Ishikawa (cell line): ENCODE measurements at regions not wholly inside any gene's neighbourhood (a gene's known extent, or its start where the extent isn't known, plus 50 kb on each side); places are given as distances from the start of the nearest gene placed in this dataset.
A peak's percentile ranks its signal among the peaks of the same experiment; 100 is the strongest.

Experiments
- CEBPB ChIP-seq: IDR thresholded peaks from 2 replicates; pipeline ENCODE4 v1.6.1; 2012
- CREB1 ChIP-seq: IDR thresholded peaks from 2 replicates; pipeline ENCODE4 v1.6.1; 2012; ENCODE audit warnings: low read depth
- EGR1 ChIP-seq: IDR thresholded peaks from 2 replicates; pipeline ENCODE4 v1.6.1; 2012
- EP300 ChIP-seq: IDR thresholded peaks from 2 replicates; pipeline ENCODE4 v1.6.1; 2012; ENCODE audit warnings: borderline replicate concordance
- FOXM1 ChIP-seq: IDR thresholded peaks from 2 replicates; pipeline ENCODE4 v1.6.1; 2012; ENCODE audit warnings: low read depth, borderline replicate concordance
- NFIC ChIP-seq: IDR thresholded peaks from 2 replicates; pipeline ENCODE4 v1.6.1; 2012
- RAD21 ChIP-seq: IDR thresholded peaks from 2 replicates; pipeline ENCODE4 v1.6.1; 2012; ENCODE audit warnings: low read depth
- TAF1 ChIP-seq: IDR thresholded peaks from 2 replicates; pipeline ENCODE4 v1.6.1; 2012; ENCODE audit warnings: low read depth, mild to moderate bottlenecking
- TCF12 ChIP-seq: IDR thresholded peaks from 2 replicates; pipeline ENCODE4 v1.6.1; 2012; ENCODE audit warnings: low read depth
- TEAD4 ChIP-seq: IDR thresholded peaks from 2 replicates; pipeline ENCODE4 v1.6.1; 2012
- YY1 ChIP-seq: IDR thresholded peaks from 2 replicates; pipeline ENCODE4 v1.6.1; 2012; ENCODE audit warnings: low read depth
- ZBTB7A ChIP-seq: IDR thresholded peaks from 2 replicates; pipeline ENCODE4 v1.6.1; 2012; ENCODE audit warnings: low read depth
- TF ChIP-seq, protein P1 (sequence below): IDR thresholded peaks from 2 replicates; pipeline ENCODE4 v1.6.1; 2012; ENCODE audit warnings: low read depth, mild to moderate bottlenecking
- TF ChIP-seq, protein P2 (sequence below): IDR thresholded peaks from 2 replicates; pipeline ENCODE4 v1.6.1; 2012
- TF ChIP-seq, protein P3 (sequence below): IDR thresholded peaks from 2 replicates; pipeline ENCODE4 v1.6.1; 2012

DNA sequence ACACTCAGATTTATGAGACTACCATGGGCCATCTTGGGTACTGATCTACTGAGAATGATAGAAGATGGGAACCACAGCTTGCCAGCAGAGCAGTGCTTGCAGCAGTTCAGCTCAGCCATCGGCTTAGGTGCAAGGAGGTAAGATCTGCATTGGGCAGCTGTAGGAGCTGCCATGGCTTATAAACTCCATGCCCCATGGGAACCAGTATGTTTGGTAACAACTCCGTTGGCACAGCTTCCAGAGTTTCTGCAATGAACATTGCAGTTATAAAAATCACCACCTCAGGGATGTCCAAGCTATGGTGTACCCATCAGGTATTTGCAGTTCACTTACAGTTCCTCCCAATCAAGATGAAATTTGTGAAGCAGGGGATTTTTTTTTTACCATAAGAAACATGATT, 299.1 kb upstream of the ROPN1 start:
- TF ChIP-seq NFIC (no peak), EP300 (no peak), EGR1 (no peak), CEBPB (no peak), RAD21 (no peak), TCF12 (no peak), ZBTB7A (no peak), TAF1 (no peak), CREB1 (no peak), FOXM1 (no peak), TEAD4 (no peak)
- TF ChIP-seq, protein P1, sequence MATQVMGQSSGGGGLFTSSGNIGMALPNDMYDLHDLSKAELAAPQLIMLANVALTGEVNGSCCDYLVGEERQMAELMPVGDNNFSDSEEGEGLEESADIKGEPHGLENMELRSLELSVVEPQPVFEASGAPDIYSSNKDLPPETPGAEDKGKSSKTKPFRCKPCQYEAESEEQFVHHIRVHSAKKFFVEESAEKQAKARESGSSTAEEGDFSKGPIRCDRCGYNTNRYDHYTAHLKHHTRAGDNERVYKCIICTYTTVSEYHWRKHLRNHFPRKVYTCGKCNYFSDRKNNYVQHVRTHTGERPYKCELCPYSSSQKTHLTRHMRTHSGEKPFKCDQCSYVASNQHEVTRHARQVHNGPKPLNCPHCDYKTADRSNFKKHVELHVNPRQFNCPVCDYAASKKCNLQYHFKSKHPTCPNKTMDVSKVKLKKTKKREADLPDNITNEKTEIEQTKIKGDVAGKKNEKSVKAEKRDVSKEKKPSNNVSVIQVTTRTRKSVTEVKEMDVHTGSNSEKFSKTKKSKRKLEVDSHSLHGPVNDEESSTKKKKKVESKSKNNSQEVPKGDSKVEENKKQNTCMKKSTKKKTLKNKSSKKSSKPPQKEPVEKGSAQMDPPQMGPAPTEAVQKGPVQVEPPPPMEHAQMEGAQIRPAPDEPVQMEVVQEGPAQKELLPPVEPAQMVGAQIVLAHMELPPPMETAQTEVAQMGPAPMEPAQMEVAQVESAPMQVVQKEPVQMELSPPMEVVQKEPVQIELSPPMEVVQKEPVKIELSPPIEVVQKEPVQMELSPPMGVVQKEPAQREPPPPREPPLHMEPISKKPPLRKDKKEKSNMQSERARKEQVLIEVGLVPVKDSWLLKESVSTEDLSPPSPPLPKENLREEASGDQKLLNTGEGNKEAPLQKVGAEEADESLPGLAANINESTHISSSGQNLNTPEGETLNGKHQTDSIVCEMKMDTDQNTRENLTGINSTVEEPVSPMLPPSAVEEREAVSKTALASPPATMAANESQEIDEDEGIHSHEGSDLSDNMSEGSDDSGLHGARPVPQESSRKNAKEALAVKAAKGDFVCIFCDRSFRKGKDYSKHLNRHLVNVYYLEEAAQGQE: no peak
- TF ChIP-seq, protein P2, sequence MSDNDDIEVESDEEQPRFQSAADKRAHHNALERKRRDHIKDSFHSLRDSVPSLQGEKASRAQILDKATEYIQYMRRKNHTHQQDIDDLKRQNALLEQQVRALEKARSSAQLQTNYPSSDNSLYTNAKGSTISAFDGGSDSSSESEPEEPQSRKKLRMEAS: no peak
- TF ChIP-seq, protein P3, sequence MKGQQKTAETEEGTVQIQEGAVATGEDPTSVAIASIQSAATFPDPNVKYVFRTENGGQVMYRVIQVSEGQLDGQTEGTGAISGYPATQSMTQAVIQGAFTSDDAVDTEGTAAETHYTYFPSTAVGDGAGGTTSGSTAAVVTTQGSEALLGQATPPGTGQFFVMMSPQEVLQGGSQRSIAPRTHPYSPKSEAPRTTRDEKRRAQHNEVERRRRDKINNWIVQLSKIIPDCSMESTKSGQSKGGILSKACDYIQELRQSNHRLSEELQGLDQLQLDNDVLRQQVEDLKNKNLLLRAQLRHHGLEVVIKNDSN: no peak

DNA sequence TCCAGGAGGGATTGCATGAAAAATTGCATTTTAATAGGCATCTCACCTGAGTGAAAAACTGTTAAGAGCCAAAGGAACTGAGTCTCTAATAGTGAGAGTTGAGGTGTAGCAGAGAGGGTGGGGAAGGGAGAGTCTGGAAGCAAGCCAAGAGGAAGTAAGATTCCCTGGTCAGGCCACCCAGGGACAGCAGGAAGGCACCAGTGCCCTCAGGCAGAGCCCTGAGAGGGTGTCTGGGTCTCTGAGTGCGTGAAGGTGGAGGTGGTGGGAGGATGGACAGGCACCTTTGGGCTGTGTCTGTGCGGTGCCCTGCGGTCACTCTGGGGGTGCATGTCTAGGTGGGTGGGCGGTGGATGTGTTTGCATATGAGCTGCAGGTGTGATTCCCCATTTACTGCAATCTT, 300.4 kb upstream of the ROPN1 start:
- TF ChIP-seq EGR1: no peak
- peak; percentile 56 for TF ChIP-seq NFIC

DNA sequence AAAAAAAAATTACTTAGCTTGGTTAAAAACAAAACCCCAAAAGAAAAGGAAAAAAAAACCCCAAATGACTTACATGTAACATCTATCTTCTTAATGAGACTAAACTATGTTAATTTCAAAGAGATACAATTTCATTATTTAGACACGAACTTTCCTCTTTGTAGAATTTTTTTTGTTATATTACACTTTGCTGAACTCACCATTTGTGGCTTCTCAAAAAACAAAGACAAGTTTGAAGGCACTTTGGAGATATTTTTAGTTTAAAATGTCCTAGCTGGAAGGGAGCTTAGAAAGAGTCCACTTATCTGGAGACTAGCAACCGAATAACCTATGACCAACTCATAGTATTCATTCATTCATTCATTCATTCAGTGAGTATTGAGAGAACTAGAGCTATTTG, 301.7 kb upstream of the ROPN1 start:
- no peak for TF ChIP-seq NFIC
- TF ChIP-seq FOXM1: no peak
- no peak for TF ChIP-seq ZBTB7A
- no peak for TF ChIP-seq RAD21
- no peak for TF ChIP-seq TEAD4
- TF ChIP-seq CEBPB: no peak
- no peak for TF ChIP-seq CREB1
- TF ChIP-seq, protein P3: no peak
- no peak for TF ChIP-seq EGR1
- TF ChIP-seq YY1: no peak
- no peak for TF ChIP-seq TAF1
- TF ChIP-seq, protein P2: no peak

DNA sequence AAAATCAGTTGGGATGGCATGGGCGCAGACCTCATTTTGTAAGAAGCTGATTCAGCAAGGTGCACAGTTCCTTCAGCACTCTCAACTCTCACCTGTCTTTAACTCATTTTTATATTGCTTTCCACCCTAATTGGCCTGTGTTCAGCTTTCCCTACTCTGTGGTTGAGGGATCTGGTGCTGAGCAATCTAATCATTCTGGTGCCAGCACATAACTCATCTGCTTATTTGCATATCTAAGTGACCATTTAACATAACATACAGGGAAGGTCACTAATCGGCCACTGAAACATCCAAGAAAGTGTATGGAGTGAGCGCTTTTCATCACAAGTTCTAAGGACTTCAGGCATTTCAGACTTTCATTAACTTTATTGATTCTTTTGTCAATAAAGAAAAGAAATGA, 303.4 kb upstream of the ROPN1 start:
- TF ChIP-seq YY1 (no peak), NFIC (no peak), TEAD4 (no peak), CREB1 (no peak), TCF12 (no peak), TAF1 (no peak), RAD21 (no peak), EP300 (no peak)
- TF ChIP-seq, protein P3: no peak
- TF ChIP-seq, protein P2: no peak

DNA sequence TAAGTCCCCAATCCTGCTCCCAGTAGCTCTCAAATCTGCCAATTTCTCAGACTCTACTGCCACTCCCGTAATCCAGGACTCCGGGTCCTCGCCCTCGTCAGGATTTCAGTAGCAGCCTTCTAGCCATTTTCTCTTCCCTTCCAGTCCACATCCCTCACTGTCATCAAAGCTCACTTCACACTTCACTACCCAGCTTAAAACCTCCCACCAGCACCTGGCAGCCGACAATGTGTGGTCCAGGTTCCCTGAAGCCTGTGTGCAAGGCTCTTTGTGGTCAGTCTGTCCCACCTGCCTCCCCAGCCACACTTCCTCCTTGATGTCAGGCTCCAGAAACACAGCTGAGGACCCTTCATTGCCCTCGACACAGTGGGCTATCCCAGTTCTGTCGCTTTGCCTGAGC, 304.5 kb upstream of the ROPN1 start:
- no peak for TF ChIP-seq CEBPB
- TF ChIP-seq CREB1: no peak
- 0 out of 2 replicates have a peak, but pooled peaks have one; percentile 7 for TF ChIP-seq NFIC

DNA sequence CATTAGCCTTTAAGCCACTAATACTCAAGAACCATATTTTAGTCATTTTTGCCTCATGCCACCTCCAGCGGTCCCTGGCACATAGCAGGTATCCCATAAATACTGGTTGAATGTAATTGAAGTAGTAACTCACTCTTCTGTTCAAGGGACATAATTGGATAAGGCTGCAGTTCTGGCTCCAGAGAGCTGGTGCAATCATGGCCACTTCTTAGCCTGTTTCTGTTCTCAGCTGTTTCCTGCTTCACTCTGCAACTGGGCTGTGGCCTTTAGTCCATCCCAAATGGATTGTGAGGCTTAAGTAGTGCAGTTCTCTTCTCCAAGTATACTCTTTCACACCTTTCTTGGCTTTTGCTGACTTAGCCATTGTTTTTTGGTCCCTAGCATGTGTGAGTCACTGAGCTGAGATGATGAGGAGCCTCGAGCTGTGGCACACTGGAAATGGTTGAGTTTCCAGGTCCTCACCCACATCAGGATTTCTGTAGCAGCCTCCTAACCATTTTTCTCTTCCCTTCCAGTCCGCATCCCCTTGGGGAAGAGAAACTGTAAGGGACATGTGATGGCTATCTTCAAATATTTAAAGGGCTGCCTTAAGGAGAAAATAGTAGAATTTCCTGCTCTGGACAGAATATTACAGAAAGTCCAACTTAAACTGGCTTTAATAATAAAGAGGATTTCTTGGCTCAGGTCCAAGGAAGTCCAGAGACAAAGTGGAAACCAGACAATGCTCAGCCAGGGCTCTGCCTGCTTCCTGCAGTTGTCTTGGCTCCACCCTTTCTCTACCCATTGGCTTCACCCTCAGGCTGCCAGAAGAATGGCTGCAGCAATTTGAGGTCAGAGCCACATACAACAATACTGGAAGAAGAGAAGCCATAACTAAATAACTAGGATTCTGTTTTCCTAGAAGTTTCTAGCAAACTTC, 305.4 kb upstream of the ROPN1 start:
- TF ChIP-seq, protein P2: peak; percentile 55; the same call in 1 of the 2 replicates
- TF ChIP-seq TAF1 (no peak), NFIC (peak; percentile 64), EGR1 (no peak), YY1 (0 out of 2 replicates have a peak, but pooled peaks have one; percentile 19), FOXM1 (no peak)
- TF ChIP-seq, protein P3: no peak

DNA sequence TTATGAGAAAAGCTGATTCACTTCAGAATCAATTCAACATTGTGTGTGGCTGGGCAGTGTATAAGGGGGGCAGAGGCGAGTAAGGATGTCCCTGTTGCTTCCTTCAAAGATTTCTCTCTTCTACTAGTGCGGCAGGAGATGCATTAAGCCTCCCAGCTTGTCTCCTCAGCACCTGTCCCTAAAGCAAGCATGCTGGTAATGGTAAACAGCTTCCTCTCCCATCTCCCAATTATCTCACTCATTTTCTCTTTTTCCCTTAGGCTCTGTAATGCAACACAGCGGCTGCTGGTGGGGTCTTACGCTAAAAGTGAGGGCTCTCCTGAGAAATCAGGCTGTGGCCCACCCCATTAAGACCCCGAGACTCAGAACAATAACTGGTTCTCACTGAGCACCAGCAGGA, 306.4 kb upstream of the ROPN1 start:
- TF ChIP-seq EGR1: no peak
- no peak for TF ChIP-seq TAF1
- no peak for TF ChIP-seq FOXM1
- TF ChIP-seq YY1: no peak
- TF ChIP-seq TEAD4: no peak
- TF ChIP-seq ZBTB7A: no peak
- no peak for TF ChIP-seq NFIC
- no peak for TF ChIP-seq CEBPB
- TF ChIP-seq, protein P1: no peak
- TF ChIP-seq, protein P2: no peak
- TF ChIP-seq CREB1: no peak
- TF ChIP-seq RAD21: no peak
- TF ChIP-seq TCF12: no peak
- TF ChIP-seq EP300: no peak
- TF ChIP-seq, protein P3: no peak
